Sigmoid colon (tissue), 4 donors: ENCODE measurements at regions not wholly inside any gene's neighbourhood (a gene's known extent, or its start where the extent isn't known, plus 50 kb on each side); places are given as distances from the start of the nearest gene placed in this dataset.

Experiments
- CTCF ChIP-seq, 4 experiments: fragments of 450-650 bp in 3 of 4; fragments of 200-600 bp in 1 of 4; IDR thresholded peaks; one replicate each; pipeline ENCODE4 v1.5.1; 2016 to 2019; ENCODE audit warnings: antibody characterized with exemption in 4 of 4, mild to moderate bottlenecking in 3 of 4, moderate library complexity in 2 of 4
- EP300 ChIP-seq, 4 donors: sonication (generic); formaldehyde crosslinking; IDR thresholded peaks; one replicate each; pipeline ENCODE4 v1.6.1; 2017; ENCODE audit warnings: antibody characterized with exemption in 4 of 4

- no peak for TF ChIP-seq CTCF (IDR thresholded peaks at IDR 0.05)
- TF ChIP-seq EP300 (IDR thresholded peaks at IDR 0.05) = no peak
Measured at GRCh38 chrX:85573801-85574200, 194.3 kb upstream of the POF1B start.
